Fibroblast of the aortic adventitia (primary cell): ENCODE measurements at regions not wholly inside any gene's neighbourhood (a gene's known extent, or its start where the extent isn't known, plus 50 kb on each side); places are given as distances from the start of the nearest gene placed in this dataset.
"Not testable (repeated sequence)": the region's sequence is repeated elsewhere in the genome, so short reads cannot be mapped to it uniquely, and the experiment has no call there.

Experiments
- DNase-seq: peaks from one replicate; pipeline ENCODE4 v3.0.0-alpha.2; 2010; ENCODE audit warnings: low read depth
- H3K4me3 ChIP-seq: 2 replicates; pipeline ENCODE4 v1.5.1; 2011; ENCODE audit warnings: low read depth, mild to moderate bottlenecking, control low read depth, low read length, moderate library complexity
- CTCF ChIP-seq: IDR thresholded peaks from 2 replicates; pipeline ENCODE4 v1.5.1; 2011; ENCODE audit warnings: mild to moderate bottlenecking, low read length, control low read depth, inconsistent platforms; ENCODE audit not compliant: insufficient read depth

DNA sequence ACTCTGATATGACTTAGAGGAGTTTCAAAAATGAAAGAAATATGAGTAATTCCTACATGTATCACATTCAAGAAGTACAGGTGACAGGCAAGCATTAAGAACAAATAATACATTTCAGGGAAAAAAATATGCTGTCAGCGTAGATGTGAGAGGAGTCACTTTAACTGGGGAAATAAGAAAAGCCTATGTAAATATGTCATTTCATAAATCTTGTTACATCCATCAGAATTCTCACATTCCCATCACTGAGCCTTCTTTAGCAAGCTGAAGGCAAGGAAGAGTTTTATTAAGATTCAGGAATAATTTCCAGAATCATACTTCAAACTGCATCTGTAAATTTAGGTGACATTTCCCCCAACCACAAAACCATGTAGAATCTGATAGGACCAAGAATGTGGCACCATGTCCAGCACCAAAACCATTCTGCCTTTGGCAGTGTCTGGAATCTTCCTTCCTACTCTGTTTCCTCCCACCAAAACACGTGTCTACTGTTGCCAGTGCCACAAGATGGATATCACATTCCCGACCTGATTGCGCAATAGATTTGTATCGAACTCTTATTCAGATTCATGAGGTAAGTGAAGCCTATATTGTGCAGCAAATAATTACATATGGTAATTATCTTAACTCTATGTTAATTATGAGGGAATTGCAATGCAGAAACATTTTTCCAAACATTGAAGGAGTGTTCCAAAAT, 690.9 kb downstream of the ISL1 start:
- TF ChIP-seq CTCF: no peak
- no peak overlapping the region for H3K4me3 ChIP-seq
- no peak for DNase-seq

- DNase-seq: no peak
- no peak overlapping the region for H3K4me3 ChIP-seq
- TF ChIP-seq CTCF: no peak
Observed at GRCh38 chr5:52077941-52078815, 694.9 kb downstream of the ISL1 start.

DNA sequence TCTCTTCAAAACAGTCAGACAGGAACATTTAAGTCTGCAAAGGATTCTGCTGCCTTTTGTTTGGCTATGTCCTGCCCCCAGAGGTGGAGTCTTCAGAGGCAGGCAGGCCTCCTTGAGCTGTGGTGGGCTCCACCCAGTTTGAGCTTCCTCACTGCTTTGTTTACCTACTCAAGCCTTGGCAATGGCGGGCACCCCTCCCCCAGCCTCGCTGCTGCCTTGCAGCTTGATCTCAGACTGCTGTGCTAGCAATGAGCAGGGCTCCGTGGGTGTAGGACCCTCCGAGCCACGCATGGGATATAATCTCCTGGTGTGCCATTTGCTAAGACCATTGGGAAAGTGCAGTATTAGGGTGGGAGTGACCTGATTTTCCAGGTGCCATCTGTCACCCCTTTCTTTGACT, 685.4 kb upstream of the ITGA1 start:
- not testable (repeated sequence) for H3K4me3 ChIP-seq, DNase-seq

GRCh38 chr5:52107210-52107905, 680.4 kb upstream of the ITGA1 start:
- H3K4me3 ChIP-seq: no peak overlapping the region
- TF ChIP-seq CTCF: no peak
- no peak for DNase-seq

DNA sequence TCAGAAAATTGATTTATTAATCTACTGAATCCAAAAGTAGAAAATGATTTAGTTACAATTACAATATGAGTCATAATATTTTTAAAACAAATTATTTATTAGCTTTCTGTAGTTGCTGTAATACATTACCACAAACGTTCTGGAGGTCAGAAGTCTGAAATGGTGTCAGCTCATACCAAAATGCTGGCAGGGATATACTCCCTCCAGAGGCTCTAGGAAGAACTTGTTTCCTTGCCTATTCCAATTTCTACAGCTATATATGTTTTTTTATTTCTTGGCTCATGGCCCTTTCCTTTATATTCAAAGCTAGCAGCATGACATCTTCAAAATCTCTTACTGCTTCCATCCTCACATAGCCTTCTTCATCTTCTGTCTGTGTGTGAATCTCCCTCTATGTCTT, 667.9 kb upstream of the ITGA1 start:
- TF ChIP-seq CTCF: no peak
- DNase-seq: no peak
- no peak overlapping the region for H3K4me3 ChIP-seq

GRCh38 chr5:52132053-52132452, 655.7 kb upstream of the ITGA1 start:
- TF ChIP-seq CTCF: no peak
- DNase-seq: no peak
- H3K4me3 ChIP-seq: no peak overlapping the region
